ENCODE measurements at regions not wholly inside any gene's neighbourhood (a gene's known extent, or its start where the extent isn't known, plus 50 kb on each side); places are given as distances from the start of the nearest gene placed in this dataset.

- TF ChIP-seq CTCF (IDR thresholded peaks at IDR 0.05): no peak
- TF ChIP-seq POLR2A (IDR thresholded peaks at IDR 0.05): no peak
- no peak for TF ChIP-seq EP300 (IDR thresholded peaks at IDR 0.05)
- TF ChIP-seq POLR2AphosphoS5 (IDR thresholded peaks at IDR 0.05): no peak
Observed at GRCh38 chr1:101299710-101300109, 62.9 kb downstream of the S1PR1 start.

Data from suprapubic skin (tissue), 4 donors.